PC-9 (cell line): ENCODE measurements at regions not wholly inside any gene's neighbourhood (a gene's known extent, or its start where the extent isn't known, plus 50 kb on each side); places are given as distances from the start of the nearest gene placed in this dataset.

Experiments
- BruUV-seq: library from RNA; stranded (reverse); fragments of 400-500 nt; replicated peaks from 2 replicates; lab custom pipeline; 2021; lab: Mats Ljungman, UMichigan
- CTCF ChIA-PET: fragments of 300-600 bp; sonication (Branson Sonifier 250); formaldehyde crosslinking; loops from one replicate; lab custom pipeline; 2022; ENCODE audit warnings: antibody characterized with exemption; lab: Charles Lee
- POLR2A ChIA-PET: fragments of 300-600 bp; sonication (Branson Sonifier 250); formaldehyde crosslinking; loops from one replicate; lab custom pipeline; 2022; ENCODE audit warnings: antibody characterized with exemption; ENCODE audit not compliant: unreplicated experiment; lab: Charles Lee
- DNase-seq, 2 experiments: peaks; one replicate each; pipeline versions ENCODE4 v3.0.0 to v3.0.0-alpha.2; 2015 to 2022; ENCODE audit warnings: mixed read lengths in 1 of 2
- H2AFZ ChIP-seq: fragments of 200-600 bp; sonication (generic); 2 replicates; pipeline ENCODE4 v1.8.1; 2017; ENCODE audit warnings: antibody characterized with exemption
- H3F3A ChIP-seq: fragments of 200-600 bp; sonication (generic); 2 replicates; pipeline ENCODE4 v1.8.1; 2017; ENCODE audit warnings: antibody characterized with exemption, mild to moderate bottlenecking, low read depth; ENCODE audit not compliant: insufficient read depth
- H3K27ac ChIP-seq: fragments of 200-600 bp; sonication (generic); 2 replicates; pipeline ENCODE4 v1.6.1; 2016; ENCODE audit warnings: mixed run types
- H3K27me3 ChIP-seq: fragments of 200-600 bp; sonication (generic); 2 replicates; pipeline ENCODE4 v1.6.1; 2016; ENCODE audit warnings: low read depth, mixed run types; ENCODE audit not compliant: insufficient read depth
- H3K36me3 ChIP-seq: fragments of 200-600 bp; sonication (generic); 2 replicates; pipeline ENCODE4 v1.6.1; 2016; ENCODE audit warnings: low read depth, mixed run types
- H3K4me1 ChIP-seq: fragments of 200-600 bp; sonication (generic); replicated peaks from 2 replicates; pipeline ENCODE4 v1.6.1; 2016; ENCODE audit warnings: mixed run types; ENCODE audit not compliant: insufficient read depth
- H3K4me2 ChIP-seq: fragments of 200-600 bp; sonication (generic); 2 replicates; pipeline ENCODE4 v1.6.1; 2017; ENCODE audit warnings: mixed run types
- H3K4me3 ChIP-seq: fragments of 200-600 bp; sonication (generic); 2 replicates; pipeline ENCODE4 v1.6.1; 2016; ENCODE audit warnings: mixed run types
- H3K79me2 ChIP-seq: fragments of 200-600 bp; sonication (generic); 2 replicates; pipeline ENCODE4 v1.6.1; 2017; ENCODE audit warnings: low read depth, mixed run types
- H3K9me2 ChIP-seq: fragments of 200-600 bp; sonication (generic); 2 replicates; pipeline ENCODE4 v1.8.1; 2017; ENCODE audit warnings: mild to moderate bottlenecking; ENCODE audit not compliant: insufficient read depth
- H3K9me3 ChIP-seq: fragments of 200-600 bp; sonication (generic); 2 replicates; pipeline ENCODE4 v1.8.1; 2016; ENCODE audit warnings: low read depth; ENCODE audit not compliant: insufficient read depth
- H4K20me1 ChIP-seq: fragments of 200-600 bp; sonication (generic); 2 replicates; pipeline ENCODE4 v1.8.1; 2017; ENCODE audit not compliant: insufficient read depth
- EZH2 ChIP-seq: fragments of 200-600 bp; sonication (generic); IDR thresholded peaks from 2 replicates; pipeline ENCODE4 v1.8.0; 2017; ENCODE audit warnings: antibody characterized with exemption, low read depth
- intact Hi-C: fragments of 100-400 bp; cut with micrococcal nuclease; formaldehyde crosslinking; loops from one replicate; pipeline ENCODE4 v1.10.0; 2022; ENCODE audit not compliant: unreplicated experiment
- TF ChIP-seq, protein P1 (sequence below): fragments of 200-600 bp; sonication (generic); conservative IDR thresholded peaks from 2 replicates; pipeline ENCODE4 v1.6.1; 2017; ENCODE audit warnings: mixed run types, antibody characterized with exemption, mild to moderate bottlenecking, moderate library complexity

- Histone ChIP-seq H3K27ac (no peak overlapping the region), H3K4me3 (no peak overlapping the region), H3K27me3 (no peaks in the 10 kb centered on the region), H3K4me2 (no peak overlapping the region), H4K20me1 (no peaks in the 10 kb centered on the region), H3K4me1 (no peaks in the 10 kb centered on the region), H3K9me2 (no peaks in the 10 kb centered on the region), H3K36me3 (no peaks in the 10 kb centered on the region), H2AFZ (no peak overlapping the region), H3K79me2 (no peaks in the 10 kb centered on the region), H3K9me3 (no peaks in the 10 kb centered on the region), H3F3A (no peaks in the 10 kb centered on the region)
- intact Hi-C loops, result no loop called here
- POLR2A ChIA-PET, result no interaction called here
- no TSS peak for BruUV-seq
- TF ChIP-seq, protein P1, sequence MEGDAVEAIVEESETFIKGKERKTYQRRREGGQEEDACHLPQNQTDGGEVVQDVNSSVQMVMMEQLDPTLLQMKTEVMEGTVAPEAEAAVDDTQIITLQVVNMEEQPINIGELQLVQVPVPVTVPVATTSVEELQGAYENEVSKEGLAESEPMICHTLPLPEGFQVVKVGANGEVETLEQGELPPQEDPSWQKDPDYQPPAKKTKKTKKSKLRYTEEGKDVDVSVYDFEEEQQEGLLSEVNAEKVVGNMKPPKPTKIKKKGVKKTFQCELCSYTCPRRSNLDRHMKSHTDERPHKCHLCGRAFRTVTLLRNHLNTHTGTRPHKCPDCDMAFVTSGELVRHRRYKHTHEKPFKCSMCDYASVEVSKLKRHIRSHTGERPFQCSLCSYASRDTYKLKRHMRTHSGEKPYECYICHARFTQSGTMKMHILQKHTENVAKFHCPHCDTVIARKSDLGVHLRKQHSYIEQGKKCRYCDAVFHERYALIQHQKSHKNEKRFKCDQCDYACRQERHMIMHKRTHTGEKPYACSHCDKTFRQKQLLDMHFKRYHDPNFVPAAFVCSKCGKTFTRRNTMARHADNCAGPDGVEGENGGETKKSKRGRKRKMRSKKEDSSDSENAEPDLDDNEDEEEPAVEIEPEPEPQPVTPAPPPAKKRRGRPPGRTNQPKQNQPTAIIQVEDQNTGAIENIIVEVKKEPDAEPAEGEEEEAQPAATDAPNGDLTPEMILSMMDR, result no peak
- TF ChIP-seq EZH2, result no peak
- DNase-seq, result no peak
- CTCF ChIA-PET, result no interaction called here
These were observed 103.3 kb upstream of the SLIT3 start for GRCh38 chr5:169404223-169404622.

GRCh38 chr5:169398515-169398914, 97.6 kb upstream of the SLIT3 start:
- TF ChIP-seq, protein P1, result no peak
- no peak for TF ChIP-seq EZH2
- no TSS peak for BruUV-seq
- ChIA-PET POLR2A (no interaction called here), CTCF (no interaction called here)
- H3K4me3 ChIP-seq, result no peak overlapping the region
- no peaks in the 10 kb centered on the region for H4K20me1 ChIP-seq
- H3K4me2 ChIP-seq, result no peak overlapping the region
- H3K36me3 ChIP-seq, result no peaks in the 10 kb centered on the region
- H2AFZ ChIP-seq, result no peak overlapping the region
- H3K79me2 ChIP-seq, result no peaks in the 10 kb centered on the region
- no peaks in the 10 kb centered on the region; the same call in 1 of the 2 replicates for H3K9me3 ChIP-seq
- H3K4me1 ChIP-seq, result no peaks in the 10 kb centered on the region
- intact Hi-C loops, result no loop called here
- DNase-seq, result no peak
- H3F3A ChIP-seq, result no peaks in the 10 kb centered on the region
- H3K9me2 ChIP-seq, result no peaks in the 10 kb centered on the region
- no peak overlapping the region for H3K27ac ChIP-seq
- no peaks in the 10 kb centered on the region for H3K27me3 ChIP-seq

GRCh38 chr5:169395136-169395535, 94.2 kb upstream of the SLIT3 start:
- H3K9me2 ChIP-seq, result no peaks in the 10 kb centered on the region
- no peaks in the 10 kb centered on the region for H4K20me1 ChIP-seq
- no peaks in the 10 kb centered on the region for H3K36me3 ChIP-seq
- no peaks in the 10 kb centered on the region for H3K4me1 ChIP-seq
- no peak overlapping the region for H3K4me2 ChIP-seq
- H3F3A ChIP-seq, result no peaks in the 10 kb centered on the region
- H3K4me3 ChIP-seq, result no peak overlapping the region
- no peak overlapping the region for H2AFZ ChIP-seq
- no peak overlapping the region for H3K27ac ChIP-seq
- DNase-seq, result no peak
- intact Hi-C loops, result no loop called here
- ChIA-PET CTCF (no interaction called here), POLR2A (no interaction called here)
- H3K27me3 ChIP-seq, result no peaks in the 10 kb centered on the region
- H3K79me2 ChIP-seq, result no peaks in the 10 kb centered on the region
- no peak for TF ChIP-seq EZH2
- TF ChIP-seq, protein P1, result no peak
- BruUV-seq, result no TSS peak
- H3K9me3 ChIP-seq, result no peaks in the 10 kb centered on the region; the same call in 1 of the 2 replicates
